IMR-90 (cell line): ENCODE measurements at regions not wholly inside any gene's neighbourhood (a gene's known extent, or its start where the extent isn't known, plus 50 kb on each side); places are given as distances from the start of the nearest gene placed in this dataset.

ENCODE experiments used
- ATAC-seq: fragments of 200-7000 bp; cut with Tn5 transposase; 2 replicates; pipeline ENCODE4 v1.9.1; 2020; ENCODE audit warnings: low read depth, mild to moderate bottlenecking, moderate library complexity
- BruUV-seq: library from RNA; stranded (reverse); fragments of 400-500 nt; replicated peaks from 2 replicates; lab custom pipeline; 2021; lab: Mats Ljungman, UMichigan
- CTCF ChIA-PET: fragments of 300-600 bp; formaldehyde crosslinking; extraction: SDS; loops from one replicate; lab custom pipeline; 2021; ENCODE audit warnings: antibody characterized with exemption; lab: Yijun Ruan, JAX
- POLR2A ChIA-PET: fragments of 300-600 bp; sonication (Branson Sonifier 250); formaldehyde crosslinking; loops from one replicate; lab custom pipeline; 2022; ENCODE audit warnings: antibody characterized with exemption; ENCODE audit not compliant: unreplicated experiment; lab: Charles Lee
- DNase-seq: peaks from one replicate; pipeline ENCODE4 v3.0.0; 2013
- H2AFZ ChIP-seq: replicated peaks from 2 replicates; pipeline ENCODE3; 2013; ENCODE audit warnings: low read length, mild to moderate bottlenecking; ENCODE audit not compliant: poor library complexity
- H2AK5ac ChIP-seq: 2 replicates; pipeline ENCODE4 v1.6.1; 2013; ENCODE audit warnings: low read depth, low read length, inconsistent platforms
- H2AK9ac ChIP-seq: replicated peaks from 2 replicates; pipeline ENCODE3; 2013; ENCODE audit warnings: mild to moderate bottlenecking, low read depth, low read length, moderate library complexity; ENCODE audit not compliant: poor library complexity
- H2BK120ac ChIP-seq: 2 replicates; pipeline ENCODE4 v1.6.1; 2013; ENCODE audit warnings: low read depth, low read length, inconsistent platforms
- H2BK15ac ChIP-seq: 3 replicates; pipeline ENCODE4 v1.6.1; 2013; ENCODE audit warnings: low read depth, low read length, inconsistent platforms
- H2BK20ac ChIP-seq: 2 replicates; pipeline ENCODE4 v1.6.1; 2013; ENCODE audit warnings: low read depth, mild to moderate bottlenecking, inconsistent platforms, low read length, moderate library complexity
- H2BK5ac ChIP-seq: 2 replicates; pipeline ENCODE4 v1.6.1; 2013; ENCODE audit warnings: mild to moderate bottlenecking, low read depth, low read length, inconsistent platforms; ENCODE audit not compliant: poor library complexity, severe bottlenecking
- H3K14ac ChIP-seq: replicated peaks from 2 replicates; pipeline ENCODE4 v1.6.1; 2013; ENCODE audit warnings: low read depth, low read length, inconsistent platforms
- H3K18ac ChIP-seq: 2 replicates; pipeline ENCODE4 v1.6.1; 2013; ENCODE audit warnings: low read depth, low read length, control low read depth
- H3K23ac ChIP-seq: 2 replicates; pipeline ENCODE4 v1.6.1; 2013; ENCODE audit warnings: low read depth, low read length, inconsistent platforms
- H3K27ac ChIP-seq: 2 replicates; pipeline ENCODE4 v1.5.1; 2013; ENCODE audit warnings: mild to moderate bottlenecking, control low read depth, low read length; ENCODE audit not compliant: insufficient read depth
- H3K27me3 ChIP-seq: 2 replicates; pipeline ENCODE4 v1.6.1; 2013; ENCODE audit warnings: low read length; ENCODE audit not compliant: control insufficient read depth, insufficient read depth
- H3K36me3 ChIP-seq: 2 replicates; pipeline ENCODE4 v1.6.1; 2013; ENCODE audit warnings: low read length, mixed read lengths; ENCODE audit not compliant: control insufficient read depth, insufficient read depth
- H3K4ac ChIP-seq: 2 replicates; pipeline ENCODE4 v1.6.1; 2013; ENCODE audit warnings: low read depth, low read length, inconsistent platforms
- H3K4me1 ChIP-seq: 2 replicates; pipeline ENCODE4 v1.6.1; 2013; ENCODE audit warnings: low read length, mixed read lengths; ENCODE audit not compliant: control insufficient read depth, insufficient read depth
- H3K4me2 ChIP-seq: 2 replicates; pipeline ENCODE4 v1.6.1; 2013; ENCODE audit warnings: low read depth, mild to moderate bottlenecking, control low read depth, low read length, moderate library complexity
- H3K4me3 ChIP-seq: 2 replicates; pipeline ENCODE4 v1.5.1; 2013; ENCODE audit warnings: low read depth, mild to moderate bottlenecking, control low read depth, low read length, moderate library complexity; ENCODE audit not compliant: insufficient read depth
- H3K56ac ChIP-seq: 2 replicates; pipeline ENCODE4 v1.6.1; 2013; ENCODE audit warnings: low read length, inconsistent platforms; ENCODE audit not compliant: insufficient read depth; ENCODE audit errors: extremely low read depth
- H3K79me1 ChIP-seq, 2 experiments: 2 replicates each; pipeline ENCODE4 v1.6.1; 2013; ENCODE audit warnings: low read length in 2 of 2, inconsistent platforms in 1 of 2, low read depth in 1 of 2
- H3K9ac ChIP-seq: 2 replicates; pipeline ENCODE4 v1.6.1; 2013; ENCODE audit warnings: low read depth, low read length, control low read depth
- H3K9me1 ChIP-seq: 2 replicates; pipeline ENCODE4 v1.6.1; 2013; ENCODE audit warnings: low read length, inconsistent platforms; ENCODE audit not compliant: insufficient read depth
- H3K9me3 ChIP-seq: 2 replicates; pipeline ENCODE4 v1.6.1; 2013; ENCODE audit warnings: low read length; ENCODE audit not compliant: control insufficient read depth, insufficient read depth
- H4K20me1 ChIP-seq: 2 replicates; pipeline ENCODE4 v1.6.1; 2013; ENCODE audit warnings: low read length, inconsistent platforms; ENCODE audit not compliant: insufficient read depth
- H4K5ac ChIP-seq: 2 replicates; pipeline ENCODE4 v1.6.1; 2013; ENCODE audit warnings: mild to moderate bottlenecking, low read depth, low read length, control low read depth
- H4K8ac ChIP-seq, 2 experiments: 2 replicates each; pipeline ENCODE4 v1.6.1; 2013; ENCODE audit warnings: low read depth in 2 of 2, low read length in 2 of 2, control low read depth in 1 of 2, inconsistent platforms in 1 of 2
- H4K91ac ChIP-seq: 2 replicates; pipeline ENCODE4 v1.6.1; 2013; ENCODE audit warnings: low read depth, low read length, inconsistent platforms; ENCODE audit not compliant: insufficient read depth
- BHLHE40 ChIP-seq: fragments of 150-350 bp; IDR thresholded peaks from 2 replicates; pipeline ENCODE4 v1.6.1; 2016; ENCODE audit warnings: mild to moderate bottlenecking, low read depth, low read length
- CEBPB ChIP-seq: IDR thresholded peaks from 2 replicates; pipeline ENCODE4 v1.6.1; 2012; ENCODE audit warnings: low read depth, low read length, improper control_type of control experiment
- CHD1 ChIP-seq: IDR thresholded peaks from 2 replicates; pipeline ENCODE4 v1.6.1; 2012; ENCODE audit warnings: low read depth, low read length, improper control_type of control experiment
- CTCF ChIP-seq: conservative IDR thresholded peaks from 2 replicates; pipeline ENCODE4 v1.5.1; 2012; ENCODE audit warnings: mild to moderate bottlenecking, low read depth, low read length, improper control_type of control experiment
- FOS ChIP-seq: fragments of 150-350 bp; IDR thresholded peaks from 2 replicates; pipeline ENCODE4 v1.6.1; 2016; ENCODE audit warnings: low read depth, low read length
- MAFK ChIP-seq: IDR thresholded peaks from 2 replicates; pipeline ENCODE4 v1.6.1; 2012; ENCODE audit warnings: low read depth, low read length, improper control_type of control experiment
- MAZ ChIP-seq: IDR thresholded peaks from 2 replicates; pipeline ENCODE4 v1.6.1; 2012; ENCODE audit warnings: low read depth, mild to moderate bottlenecking, low read length, improper control_type of control experiment, moderate library complexity, borderline replicate concordance
- MXI1 ChIP-seq: IDR thresholded peaks from 2 replicates; pipeline ENCODE4 v1.6.1; 2012; ENCODE audit warnings: low read depth, mild to moderate bottlenecking, low read length, moderate library complexity, borderline replicate concordance
- NFE2L2 ChIP-seq: fragments of 150-350 bp; IDR thresholded peaks from 2 replicates; pipeline ENCODE4 v1.6.1; 2016; ENCODE audit warnings: low read depth, mild to moderate bottlenecking, low read length
- POLR2A ChIP-seq: IDR thresholded peaks from 2 replicates; pipeline ENCODE4 v1.6.1; 2012; ENCODE audit warnings: mild to moderate bottlenecking, low read depth, low read length
- RAD21 ChIP-seq: IDR thresholded peaks from 2 replicates; pipeline ENCODE4 v1.6.1; 2012; ENCODE audit warnings: low read length, improper control_type of control experiment
- RCOR1 ChIP-seq: IDR thresholded peaks from 2 replicates; pipeline ENCODE4 v1.6.1; 2012; ENCODE audit warnings: mild to moderate bottlenecking, low read length, improper control_type of control experiment; ENCODE audit not compliant: insufficient replicate concordance
- RFX5 ChIP-seq: IDR thresholded peaks from 2 replicates; pipeline ENCODE4 v1.8.0; 2012; ENCODE audit warnings: low read depth, mild to moderate bottlenecking, low read length, moderate library complexity
- SMC3 ChIP-seq: fragments of 150-350 bp; IDR thresholded peaks from 2 replicates; pipeline ENCODE4 v1.6.1; 2016; ENCODE audit warnings: low read depth, mild to moderate bottlenecking, antibody characterized with exemption, low read length, moderate library complexity
- WGBS, 2 experiments: methylation state at CpG; one replicate each; pipeline versions ENCODE4 v1.1.5 to v1.1.7; 2013; ENCODE audit warnings: missing lambda C conversion rate in 2 of 2; ENCODE audit not compliant: insufficient read length in 1 of 2; ENCODE audit errors: extremely low coverage in 2 of 2; 5-methylcytosine and 5-hydroxymethylcytosine counted together
- dilution Hi-C: fragments of 300-500 bp; cut with HindIII; formaldehyde crosslinking; loops from one replicate; pipeline ENCODE4 v1.14.3; 2018; ENCODE audit warnings: low sequenced_read_pairs; ENCODE audit not compliant: unreplicated experiment
- in situ Hi-C: fragments of 300-500 bp; cut with MboI; formaldehyde crosslinking; loops from 3 replicates; pipeline ENCODE4 v1.14.3; 2019; ENCODE audit warnings: low sequenced_read_pairs, inconsistent platforms, mixed read lengths
- intact Hi-C: fragments of 100-400 bp; cut with micrococcal nuclease; formaldehyde crosslinking; loops from 2 replicates; pipeline ENCODE4 v1.10.0; 2022
- TF ChIP-seq, protein P1 (sequence below): fragments of 150-350 bp; IDR thresholded peaks from 2 replicates; pipeline ENCODE4 v1.6.1; 2016; ENCODE audit warnings: low read depth, mild to moderate bottlenecking, low read length, moderate library complexity, borderline replicate concordance
- TF ChIP-seq, protein P2 (sequence below): fragments of 150-350 bp; IDR thresholded peaks from 2 replicates; pipeline ENCODE4 v1.6.1; 2017; ENCODE audit warnings: mild to moderate bottlenecking, antibody characterized with exemption, low read length, low read depth

- CTCF ChIA-PET = no interaction called here
- POLR2A ChIA-PET = no interaction called here
- no peaks in the 10 kb centered on the region for H3K79me1 ChIP-seq
- no peak overlapping the region for H3K4me2 ChIP-seq
- in situ Hi-C loops (no loop called here), dilution Hi-C loops (no loop called here), intact Hi-C loops (no loop called here)
- ATAC-seq = no peak
- H2BK20ac ChIP-seq = no peak overlapping the region
- H3K9me1 ChIP-seq = no peaks in the 10 kb centered on the region
- H3K4ac ChIP-seq = no peak overlapping the region
- H3K56ac ChIP-seq = no peak overlapping the region
- no peak overlapping the region for H2BK120ac ChIP-seq
- H3K27me3 ChIP-seq = peaks cover 28% of the 10 kb centered on the region
- TF ChIP-seq MAFK (no peak), CEBPB (no peak), SMC3 (no peak), NFE2L2 (no peak), POLR2A (no peak), RAD21 (no peak), CTCF (no peak), MXI1 (no peak), CHD1 (no peak), FOS (no peak), MAZ (no peak), RFX5 (no peak), BHLHE40 (no peak), RCOR1 (no peak)
- TF ChIP-seq, protein P1, sequence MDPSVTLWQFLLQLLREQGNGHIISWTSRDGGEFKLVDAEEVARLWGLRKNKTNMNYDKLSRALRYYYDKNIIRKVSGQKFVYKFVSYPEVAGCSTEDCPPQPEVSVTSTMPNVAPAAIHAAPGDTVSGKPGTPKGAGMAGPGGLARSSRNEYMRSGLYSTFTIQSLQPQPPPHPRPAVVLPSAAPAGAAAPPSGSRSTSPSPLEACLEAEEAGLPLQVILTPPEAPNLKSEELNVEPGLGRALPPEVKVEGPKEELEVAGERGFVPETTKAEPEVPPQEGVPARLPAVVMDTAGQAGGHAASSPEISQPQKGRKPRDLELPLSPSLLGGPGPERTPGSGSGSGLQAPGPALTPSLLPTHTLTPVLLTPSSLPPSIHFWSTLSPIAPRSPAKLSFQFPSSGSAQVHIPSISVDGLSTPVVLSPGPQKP = no peak
- TF ChIP-seq, protein P2, sequence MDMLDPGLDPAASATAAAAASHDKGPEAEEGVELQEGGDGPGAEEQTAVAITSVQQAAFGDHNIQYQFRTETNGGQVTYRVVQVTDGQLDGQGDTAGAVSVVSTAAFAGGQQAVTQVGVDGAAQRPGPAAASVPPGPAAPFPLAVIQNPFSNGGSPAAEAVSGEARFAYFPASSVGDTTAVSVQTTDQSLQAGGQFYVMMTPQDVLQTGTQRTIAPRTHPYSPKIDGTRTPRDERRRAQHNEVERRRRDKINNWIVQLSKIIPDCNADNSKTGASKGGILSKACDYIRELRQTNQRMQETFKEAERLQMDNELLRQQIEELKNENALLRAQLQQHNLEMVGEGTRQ = no peak
- H2AFZ ChIP-seq = no peak overlapping the region
- no peak overlapping the region for H4K91ac ChIP-seq
- H2AK9ac ChIP-seq = no peak overlapping the region
- no peak overlapping the region for H3K14ac ChIP-seq
- no peak overlapping the region for H2BK15ac ChIP-seq
- H3K18ac ChIP-seq = no peak overlapping the region
- no peak overlapping the region for H4K5ac ChIP-seq
- no TSS peak for BruUV-seq
- no peak overlapping the region for H2AK5ac ChIP-seq
- H2BK5ac ChIP-seq = no peak overlapping the region
- no peak overlapping the region for H4K8ac ChIP-seq
- DNase-seq = no peak
- H3K23ac ChIP-seq = no peak overlapping the region
- no peaks in the 10 kb centered on the region for H3K36me3 ChIP-seq
- no peaks in the 10 kb centered on the region; the same call in 1 of the 2 replicates for H4K20me1 ChIP-seq
- no peak overlapping the region for H3K4me3 ChIP-seq
- no peaks in the 10 kb centered on the region for H3K4me1 ChIP-seq
- no peaks in the 10 kb centered on the region for H3K9me3 ChIP-seq
- H3K9ac ChIP-seq = no peak overlapping the region
- H3K27ac ChIP-seq = no peak overlapping the region
- WGBS, 2 experiments = no CpG with 5 or more reads among the region's 2 CpGs
Observed at GRCh38 chr17:36667922-36668321, 66.5 kb downstream of the MRM1 start.
